ENCODE measurements at regions not wholly inside any gene's neighbourhood (a gene's known extent, or its start where the extent isn't known, plus 50 kb on each side); places are given as distances from the start of the nearest gene placed in this dataset.

GRCh38 chr2:21687589-21687988 is 563.8 kb downstream of the TDRD15 start:
- DNase-seq, result no peak

- no peak for DNase-seq
Observed at GRCh38 chr2:21690005-21690404, 566.2 kb downstream of the TDRD15 start.

GRCh38 chr2:21693081-21693480 is 569.3 kb downstream of the TDRD15 start:
- no peak for DNase-seq

- no peak for DNase-seq
Observed at GRCh38 chr2:21694079-21694878, 570.5 kb downstream of the TDRD15 start.

GRCh38 chr2:21696900-21697299 is 573.1 kb downstream of the TDRD15 start:
- DNase-seq, result no peak

GRCh38 chr2:21700644-21701043 is 576.9 kb downstream of the TDRD15 start:
- DNase-seq, result no peak

GRCh38 chr2:21710031-21710430 is 586.3 kb downstream of the TDRD15 start:
- no peak for DNase-seq

GRCh38 chr2:21710496-21710895 is 586.7 kb downstream of the TDRD15 start:
- no peak for DNase-seq

GRCh38 chr2:21715887-21716286 is 592.1 kb downstream of the TDRD15 start:
- DNase-seq, result peak in 26 of 51 donors; percentile 1 to 60 (median 10)

- DNase-seq, result no peak
Observed at GRCh38 chr2:21727101-21727500, 603.3 kb downstream of the TDRD15 start.

GRCh38 chr2:21728133-21728532 is 604.4 kb downstream of the TDRD15 start:
- no peak for DNase-seq

GRCh38 chr2:21730141-21730540 is 606.4 kb downstream of the TDRD15 start:
- DNase-seq, result no peak

GRCh38 chr2:21740484-21740883 is 616.7 kb downstream of the TDRD15 start:
- DNase-seq, result no peak

GRCh38 chr2:21746499-21746898 is 622.7 kb downstream of the TDRD15 start:
- no peak for DNase-seq

- DNase-seq, result no peak
Observed at GRCh38 chr2:21748501-21748900, 624.7 kb downstream of the TDRD15 start.

- DNase-seq, result no peak
Observed at GRCh38 chr2:21754164-21754788, 630.5 kb downstream of the TDRD15 start.

GRCh38 chr2:21757805-21758430 is 634.1 kb downstream of the TDRD15 start:
- no peak for DNase-seq

GRCh38 chr2:21759819-21760218 is 636.1 kb downstream of the TDRD15 start:
- DNase-seq, result no peak

GRCh38 chr2:21761361-21761760 is 637.6 kb downstream of the TDRD15 start:
- DNase-seq, result no peak

GRCh38 chr2:21763501-21763900 is 639.7 kb downstream of the TDRD15 start:
- DNase-seq, result no peak

- DNase-seq, result no peak
Observed at GRCh38 chr2:21770787-21771186, 647.0 kb downstream of the TDRD15 start.

GRCh38 chr2:21772624-21773023 is 648.9 kb downstream of the TDRD15 start:
- no peak for DNase-seq

GRCh38 chr2:21773168-21773567 is 649.4 kb downstream of the TDRD15 start:
- DNase-seq, result no peak

Data from hypothalamus (tissue), 51 donors.